Esophagus squamous epithelium (tissue), 4 donors: ENCODE measurements at regions not wholly inside any gene's neighbourhood (a gene's known extent, or its start where the extent isn't known, plus 50 kb on each side); places are given as distances from the start of the nearest gene placed in this dataset.

ENCODE experiments used
- POLR2A ChIP-seq, 4 donors: fragments of 450-650 bp; IDR thresholded peaks; one replicate each; pipeline ENCODE4 v1.6.1; 2017; ENCODE audit warnings: antibody characterized with exemption in 4 of 4, mild to moderate bottlenecking in 4 of 4, moderate library complexity in 3 of 4
- TF ChIP-seq, protein P1 (sequence below), 6 experiments: fragments of 450-650 bp in 4 of 6; fragments of 200-600 bp in 2 of 6; sonication (generic) in 2 of 6; IDR thresholded peaks; one replicate each; pipeline ENCODE4 v1.5.1; 2016 to 2019; ENCODE audit warnings: antibody characterized with exemption in 6 of 6, mild to moderate bottlenecking in 4 of 6, moderate library complexity in 4 of 6

DNA sequence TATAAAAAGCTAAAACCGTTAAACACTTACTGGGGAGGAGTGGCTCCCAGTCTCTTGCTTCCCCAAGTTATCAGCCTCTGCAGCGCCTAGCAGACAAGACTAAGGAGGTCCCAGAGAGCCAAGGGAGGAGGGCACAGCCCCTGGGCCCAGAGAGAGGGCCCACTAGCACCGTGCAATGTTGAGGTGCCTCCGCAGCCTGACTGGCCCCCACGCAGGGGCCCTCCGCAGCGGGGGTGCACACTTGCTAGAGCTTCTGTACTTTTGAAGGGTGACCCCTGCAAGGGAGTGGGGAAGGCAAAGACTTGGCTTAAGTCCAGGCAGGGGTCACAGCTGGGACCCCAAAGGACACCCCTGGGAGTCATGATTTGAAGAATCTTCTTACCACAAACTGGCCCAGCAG, 98.0 kb downstream of the ADAMTS15 start:
- TF ChIP-seq, protein P1, sequence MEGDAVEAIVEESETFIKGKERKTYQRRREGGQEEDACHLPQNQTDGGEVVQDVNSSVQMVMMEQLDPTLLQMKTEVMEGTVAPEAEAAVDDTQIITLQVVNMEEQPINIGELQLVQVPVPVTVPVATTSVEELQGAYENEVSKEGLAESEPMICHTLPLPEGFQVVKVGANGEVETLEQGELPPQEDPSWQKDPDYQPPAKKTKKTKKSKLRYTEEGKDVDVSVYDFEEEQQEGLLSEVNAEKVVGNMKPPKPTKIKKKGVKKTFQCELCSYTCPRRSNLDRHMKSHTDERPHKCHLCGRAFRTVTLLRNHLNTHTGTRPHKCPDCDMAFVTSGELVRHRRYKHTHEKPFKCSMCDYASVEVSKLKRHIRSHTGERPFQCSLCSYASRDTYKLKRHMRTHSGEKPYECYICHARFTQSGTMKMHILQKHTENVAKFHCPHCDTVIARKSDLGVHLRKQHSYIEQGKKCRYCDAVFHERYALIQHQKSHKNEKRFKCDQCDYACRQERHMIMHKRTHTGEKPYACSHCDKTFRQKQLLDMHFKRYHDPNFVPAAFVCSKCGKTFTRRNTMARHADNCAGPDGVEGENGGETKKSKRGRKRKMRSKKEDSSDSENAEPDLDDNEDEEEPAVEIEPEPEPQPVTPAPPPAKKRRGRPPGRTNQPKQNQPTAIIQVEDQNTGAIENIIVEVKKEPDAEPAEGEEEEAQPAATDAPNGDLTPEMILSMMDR (IDR thresholded peaks at IDR 0.05): no peak
- no peak for TF ChIP-seq POLR2A (IDR thresholded peaks at IDR 0.05)
